HG02759 (cell line): ENCODE measurements at regions not wholly inside any gene's neighbourhood (a gene's known extent, or its start where the extent isn't known, plus 50 kb on each side); places are given as distances from the start of the nearest gene placed in this dataset.
"Not testable (repeated sequence)": the region's sequence is repeated elsewhere in the genome, so short reads cannot be mapped to it uniquely, and the experiment has no call there.

Experiments used
- ATAC-seq: cut with Tn5 transposase; IDR thresholded peaks from one replicate; pipeline ENCODE4 v1.9.1; 2021; ENCODE audit warnings: mild to moderate bottlenecking, moderate library complexity; ENCODE audit not compliant: unreplicated experiment

GRCh38 chr18:1103537-1103936, 198.9 kb downstream of the ADCYAP1 start:
- no peak for ATAC-seq

GRCh38 chr18:1104181-1104881, 199.7 kb downstream of the ADCYAP1 start:
- ATAC-seq = no peak

DNA sequence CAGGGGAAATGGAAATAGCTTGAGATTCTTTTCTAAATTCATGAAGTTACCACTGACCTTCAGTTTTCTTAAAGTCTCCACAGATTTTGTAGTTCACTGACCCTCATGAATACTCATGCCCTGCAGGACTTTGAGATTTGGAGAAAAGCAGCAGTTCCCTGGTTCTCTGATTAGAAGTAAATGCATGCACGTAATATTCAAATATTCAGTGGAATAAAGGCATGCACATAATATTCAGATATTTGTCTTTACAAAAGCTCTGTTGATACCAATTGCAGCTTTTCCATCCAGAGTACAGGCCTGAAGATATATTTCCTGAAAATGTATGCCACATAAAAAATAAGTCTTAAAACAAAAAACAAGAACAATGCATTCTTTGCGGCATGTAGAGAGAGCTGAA, 219.8 kb downstream of the ADCYAP1 start:
- ATAC-seq = no peak

- no peak for ATAC-seq
Measured at GRCh38 chr18:1133541-1133940, 228.9 kb downstream of the ADCYAP1 start.

GRCh38 chr18:1147730-1148129, 243.1 kb downstream of the ADCYAP1 start:
- ATAC-seq = no peak

DNA sequence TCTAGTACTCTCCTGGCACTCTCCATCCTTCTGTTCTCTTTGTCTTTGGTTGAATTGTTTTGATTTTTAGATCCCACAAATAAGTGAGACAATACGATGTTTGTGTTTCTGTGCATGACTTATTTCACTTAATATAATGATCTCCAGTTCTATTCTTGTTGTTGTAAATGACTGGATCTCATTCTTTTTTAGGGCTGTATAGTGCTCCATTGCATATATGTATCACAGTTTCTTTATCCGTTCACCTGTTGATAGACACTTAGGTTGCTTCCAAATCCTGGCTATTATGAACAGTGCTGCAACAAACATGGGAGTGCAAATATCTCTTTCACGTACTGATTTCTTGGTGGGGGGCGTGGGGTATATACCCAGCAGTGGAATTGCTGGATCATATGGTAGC, 245.0 kb downstream of the ADCYAP1 start:
- no peak for ATAC-seq

DNA sequence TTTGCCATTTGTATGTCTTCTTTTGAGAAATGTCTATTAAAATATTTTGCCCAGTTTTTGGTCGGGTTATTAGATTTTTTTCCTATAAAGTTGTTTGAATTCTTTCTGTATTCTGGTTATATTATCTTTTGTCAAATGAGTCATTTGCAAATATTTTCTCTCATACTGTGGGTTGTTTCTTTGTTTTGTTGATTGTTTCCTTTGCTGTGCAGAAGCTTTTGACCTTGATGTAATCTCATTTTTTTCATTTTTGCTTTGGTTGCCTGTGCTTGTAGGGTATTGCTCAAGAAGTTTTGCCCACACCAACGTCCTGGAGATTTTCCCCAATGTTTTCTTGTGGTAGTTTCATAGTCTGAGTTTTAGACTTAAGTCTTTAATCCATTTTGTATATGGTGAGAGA, 245.7 kb downstream of the ADCYAP1 start:
- ATAC-seq = no peak

- ATAC-seq = not testable (repeated sequence)
Measured at GRCh38 chr18:1152958-1153357, 248.3 kb downstream of the ADCYAP1 start.

GRCh38 chr18:1173593-1173992, 268.9 kb downstream of the ADCYAP1 start:
- no peak for ATAC-seq

- ATAC-seq = no peak
Measured at GRCh38 chr18:1177232-1177631, 272.6 kb downstream of the ADCYAP1 start.

- no peak for ATAC-seq
Measured at GRCh38 chr18:1191341-1191740, 286.7 kb downstream of the ADCYAP1 start.

DNA sequence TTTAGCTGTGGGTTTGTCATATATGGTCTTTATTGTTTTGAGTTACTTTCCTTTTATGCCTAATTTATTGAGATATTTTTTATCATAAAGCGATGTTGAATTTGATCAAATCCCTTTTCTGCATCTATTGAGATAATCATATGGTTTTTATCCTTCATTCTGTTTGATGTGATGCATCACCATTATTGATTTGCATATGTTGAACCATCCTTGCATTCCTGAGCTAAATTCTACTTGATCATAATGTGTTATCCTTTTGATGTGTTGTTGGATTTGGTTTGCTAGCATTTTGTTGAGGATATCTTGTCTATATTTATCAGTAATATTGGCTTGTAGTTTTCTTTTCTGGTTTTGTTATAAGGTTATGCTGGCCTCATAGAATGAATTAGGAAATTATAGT, 308.5 kb downstream of the ADCYAP1 start:
- no peak for ATAC-seq

- no peak for ATAC-seq
Measured at GRCh38 chr18:1222880-1223279, 318.2 kb downstream of the ADCYAP1 start.

- ATAC-seq = no peak
Measured at GRCh38 chr18:1227025-1227424, 322.4 kb downstream of the ADCYAP1 start.

- ATAC-seq = no peak
Measured at GRCh38 chr18:1229634-1230033, 325.0 kb downstream of the ADCYAP1 start.

- ATAC-seq = no peak
Measured at GRCh38 chr18:1232867-1233266, 328.2 kb downstream of the ADCYAP1 start.

DNA sequence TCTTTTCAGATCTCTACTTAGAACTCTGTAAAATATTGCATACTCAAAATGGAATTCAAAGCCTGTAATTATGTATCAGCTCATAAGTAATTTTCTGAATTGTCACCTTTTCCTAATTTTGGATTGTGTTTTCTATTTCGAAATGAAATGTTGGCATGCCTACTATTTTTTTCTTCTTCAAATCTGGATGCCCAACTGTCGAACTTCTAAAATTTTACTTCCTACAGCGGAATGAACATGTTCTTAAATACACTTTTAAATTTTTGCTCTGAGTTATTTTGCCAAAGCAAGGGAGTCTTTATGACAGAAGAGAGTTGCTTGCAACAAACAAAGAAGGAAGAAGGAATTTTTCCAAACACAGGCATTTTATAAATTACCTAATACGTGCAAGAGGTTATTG, 336.0 kb downstream of the ADCYAP1 start:
- ATAC-seq = no peak

DNA sequence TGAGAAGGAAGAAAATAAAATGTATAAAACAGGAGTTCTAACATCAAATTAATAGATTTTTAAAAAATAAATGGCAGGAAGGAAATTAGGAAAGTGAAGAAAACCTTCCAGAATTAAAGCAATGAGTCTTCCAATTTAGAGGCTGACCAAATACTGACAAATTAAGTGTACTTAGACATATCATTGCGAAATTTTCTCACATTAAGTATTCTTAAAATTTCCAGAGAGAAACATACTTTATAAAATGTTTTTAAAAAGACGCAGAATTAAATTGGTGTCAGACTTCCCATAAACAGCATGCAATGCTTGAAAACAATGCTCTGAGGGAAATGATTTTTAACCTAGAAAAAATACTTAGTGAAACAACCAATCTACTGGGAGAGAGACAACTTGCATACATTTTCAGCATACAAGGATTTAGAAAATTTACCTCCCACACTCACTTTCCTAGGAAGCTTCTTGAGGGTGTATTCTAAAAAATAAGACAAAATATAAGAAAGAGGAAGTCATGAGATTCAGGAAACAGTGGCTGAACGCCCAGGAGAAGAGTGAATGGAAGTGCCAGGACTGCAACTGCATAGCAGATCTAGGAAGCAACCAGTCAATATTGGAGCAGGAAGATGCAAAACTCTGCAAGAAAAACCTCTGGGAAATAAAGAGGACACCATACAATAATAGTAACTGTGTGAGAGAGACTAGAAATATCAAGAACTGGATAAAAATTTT, 339.9 kb downstream of the ADCYAP1 start:
- ATAC-seq = no peak

GRCh38 chr18:1246827-1247226, 342.2 kb downstream of the ADCYAP1 start:
- ATAC-seq = no peak

- no peak for ATAC-seq
Measured at GRCh38 chr18:1252534-1252933, 347.9 kb downstream of the ADCYAP1 start.

- ATAC-seq = no peak
Measured at GRCh38 chr18:1252936-1253335, 348.3 kb downstream of the ADCYAP1 start.

DNA sequence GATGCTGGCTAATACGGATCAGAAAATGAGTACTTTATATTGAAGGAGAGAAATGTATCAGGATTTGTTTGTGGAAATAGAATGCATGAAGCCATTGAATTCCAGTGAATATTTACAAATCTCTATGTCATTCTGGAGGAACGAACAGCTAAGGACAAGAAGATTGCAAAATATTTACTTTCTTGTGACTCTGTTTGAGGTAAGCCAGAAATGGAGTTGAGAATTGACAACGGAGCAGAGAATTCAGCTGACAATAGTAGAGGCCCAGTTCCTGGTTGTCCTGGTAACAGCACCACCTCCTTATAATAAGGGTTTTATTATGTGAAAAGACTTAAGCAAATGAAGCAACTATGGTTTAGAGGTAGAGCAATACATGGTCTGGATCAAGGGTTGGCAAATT, 349.2 kb downstream of the ADCYAP1 start:
- no peak for ATAC-seq

DNA sequence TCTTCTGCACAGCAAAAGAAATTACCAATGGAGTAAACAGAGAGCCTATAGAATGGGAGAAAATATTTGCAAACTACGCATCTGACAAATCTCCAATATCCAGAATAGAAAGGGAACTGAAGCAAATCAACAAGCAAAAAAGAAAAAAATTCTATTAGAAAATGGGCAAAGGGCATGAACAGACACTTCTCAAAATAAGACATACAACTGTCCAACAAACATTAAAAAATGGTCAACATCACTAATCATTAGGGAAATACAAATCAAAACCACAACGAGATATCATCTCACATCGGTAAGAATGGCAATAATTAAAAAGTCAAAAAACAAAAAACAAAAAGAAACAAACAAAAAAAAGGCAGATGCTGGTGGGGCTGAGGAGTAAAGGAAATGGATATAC, 356.4 kb downstream of the ADCYAP1 start:
- no peak for ATAC-seq
